Endothelial cell of umbilical vein (primary cell): ENCODE measurements at regions not wholly inside any gene's neighbourhood (a gene's known extent, or its start where the extent isn't known, plus 50 kb on each side); places are given as distances from the start of the nearest gene placed in this dataset.
"Not testable (repeated sequence)": the region's sequence is repeated elsewhere in the genome, so short reads cannot be mapped to it uniquely, and the experiment has no call there.

Source experiments
- BruUV-seq: library from RNA; stranded (reverse); fragments of 400-500 nt; replicated peaks from 2 replicates; lab custom pipeline; 2021; lab: Mats Ljungman, UMichigan
- CTCF ChIA-PET: fragments of 300-600, 350-600 bp; sonication (Branson Sonifier 250); formaldehyde crosslinking; loops from one replicate; lab custom pipeline; 2021; ENCODE audit warnings: antibody characterized with exemption, inconsistent platforms; lab: Charles Lee
- POLR2A ChIA-PET: fragments of 300-600, 350-600 bp; sonication (Branson Sonifier 250); formaldehyde crosslinking; loops from one replicate; lab custom pipeline; 2021; ENCODE audit warnings: antibody characterized with exemption, inconsistent platforms; lab: Charles Lee
- DNase-seq: peaks from one replicate; pipeline ENCODE4 v3.0.0-alpha.2; 2011; ENCODE audit warnings: low read depth, low spot score
- FAIRE-seq: peaks from 2 replicates; lab custom pipeline; 2011; peaks lifted over from hg19 to GRCh38; lab: Jason Lieb, UNC
- H2AFZ ChIP-seq: 2 replicates; pipeline ENCODE4 v1.6.0; 2012; ENCODE audit warnings: low read depth, low read length, control low read depth, inconsistent platforms
- H3K27ac ChIP-seq: 2 replicates; pipeline ENCODE4 v1.5.1; 2011; ENCODE audit warnings: low read depth, mild to moderate bottlenecking, control low read depth, low read length, moderate library complexity; ENCODE audit not compliant: insufficient read depth
- H3K27me3 ChIP-seq, 2 experiments: 2 replicates each; pipeline versions ENCODE4 v1.6.0 to v1.6.1; 2011; ENCODE audit warnings: low read length in 2 of 2, mixed read lengths in 1 of 2; ENCODE audit not compliant: control insufficient read depth in 2 of 2, insufficient read depth in 2 of 2
- H3K36me3 ChIP-seq, 2 experiments: 2 replicates in 1 of 2; 3 replicates in 1 of 2; pipeline ENCODE4 v1.5.1; 2011; ENCODE audit warnings: low read length in 2 of 2, mild to moderate bottlenecking in 1 of 2, moderate library complexity in 1 of 2; ENCODE audit not compliant: control insufficient read depth in 2 of 2, insufficient read depth in 2 of 2; ENCODE audit errors: extremely low read depth in 1 of 2
- H3K4me1 ChIP-seq: 3 replicates; pipeline ENCODE4 v1.5.1; 2011; ENCODE audit warnings: mild to moderate bottlenecking, low read length; ENCODE audit not compliant: control insufficient read depth, insufficient read depth; ENCODE audit errors: extremely low read depth
- H3K4me2 ChIP-seq: 2 replicates; pipeline ENCODE4 v1.6.1; 2011; ENCODE audit warnings: low read length, control low read depth, mixed read lengths; ENCODE audit not compliant: insufficient read depth
- H3K4me3 ChIP-seq, 3 experiments: fragments of 200-600 bp in 1 of 3; sonication (generic), shearing (Covaris generic) in 1 of 3; replicated peaks in 1 of 3; 2 replicates each; pipeline ENCODE4 v1.5.1; 2011 to 2016; ENCODE audit warnings: control low read depth in 3 of 3, low read length in 3 of 3, mild to moderate bottlenecking in 2 of 3, inconsistent platforms in 1 of 3, low read depth in 1 of 3, moderate library complexity in 1 of 3; ENCODE audit not compliant: insufficient read depth in 1 of 3
- H3K79me2 ChIP-seq: 2 replicates; pipeline ENCODE4 v1.6.0; 2012; ENCODE audit warnings: low read length, inconsistent platforms; ENCODE audit not compliant: control insufficient read depth, insufficient read depth
- H3K9ac ChIP-seq: replicated peaks from 2 replicates; pipeline ENCODE3; 2011; ENCODE audit warnings: low read length, control low read depth; ENCODE audit not compliant: insufficient read depth; ENCODE audit errors: extremely low read depth
- H3K9me1 ChIP-seq: replicated peaks from 3 replicates; pipeline ENCODE4 v1.6.0; 2011; ENCODE audit warnings: mild to moderate bottlenecking, low read length; ENCODE audit not compliant: control insufficient read depth, insufficient read depth; ENCODE audit errors: extremely low read depth
- H3K9me3 ChIP-seq: replicated peaks from 2 replicates; pipeline ENCODE4 v1.5.1; 2012; ENCODE audit warnings: low read length, inconsistent platforms; ENCODE audit not compliant: control insufficient read depth, insufficient read depth
- H4K20me1 ChIP-seq: replicated peaks from 2 replicates; pipeline ENCODE3; 2011; ENCODE audit warnings: mild to moderate bottlenecking, low read length; ENCODE audit not compliant: control insufficient read depth, insufficient read depth; ENCODE audit errors: extremely low read depth
- EZH2 ChIP-seq: IDR thresholded peaks from 2 replicates; pipeline ENCODE4 v1.6.1; 2012; ENCODE audit warnings: borderline replicate concordance, low read depth, mild to moderate bottlenecking, moderate library complexity, low read length, inconsistent platforms; ENCODE audit not compliant: severe bottlenecking
- GATA2 ChIP-seq: IDR thresholded peaks from 2 replicates; pipeline ENCODE4 v1.7.0; 2011; ENCODE audit warnings: low read depth, mild to moderate bottlenecking, moderate library complexity, mixed read lengths, low read length; ENCODE audit not compliant: insufficient read length, insufficient read depth
- POLR2A ChIP-seq: IDR thresholded peaks from 2 replicates; pipeline ENCODE4 v1.6.1; 2012; ENCODE audit warnings: low read depth, mild to moderate bottlenecking, control low read depth, low read length
- POLR2AphosphoS5 ChIP-seq: IDR thresholded peaks from 2 replicates; pipeline ENCODE4 v1.6.1; 2012; ENCODE audit warnings: low read depth, mild to moderate bottlenecking, control low read depth, low read length, moderate library complexity; ENCODE audit not compliant: insufficient read depth
- dilution Hi-C: fragments of 300-500 bp; cut with MboI; formaldehyde crosslinking; loops from one replicate; pipeline ENCODE4 v1.15.0; 2019; ENCODE audit warnings: low sequenced_read_pairs; ENCODE audit not compliant: extremely low pct_ligation_motif_present
- intact Hi-C: fragments of 100-400 bp; cut with micrococcal nuclease; formaldehyde crosslinking; loops from one replicate; pipeline ENCODE4 v1.10.0; 2022
- TF ChIP-seq, protein P1 (sequence below): IDR thresholded peaks from 2 replicates; pipeline ENCODE4 v1.6.1; 2011; ENCODE audit not compliant: insufficient read depth, insufficient read length

DNA sequence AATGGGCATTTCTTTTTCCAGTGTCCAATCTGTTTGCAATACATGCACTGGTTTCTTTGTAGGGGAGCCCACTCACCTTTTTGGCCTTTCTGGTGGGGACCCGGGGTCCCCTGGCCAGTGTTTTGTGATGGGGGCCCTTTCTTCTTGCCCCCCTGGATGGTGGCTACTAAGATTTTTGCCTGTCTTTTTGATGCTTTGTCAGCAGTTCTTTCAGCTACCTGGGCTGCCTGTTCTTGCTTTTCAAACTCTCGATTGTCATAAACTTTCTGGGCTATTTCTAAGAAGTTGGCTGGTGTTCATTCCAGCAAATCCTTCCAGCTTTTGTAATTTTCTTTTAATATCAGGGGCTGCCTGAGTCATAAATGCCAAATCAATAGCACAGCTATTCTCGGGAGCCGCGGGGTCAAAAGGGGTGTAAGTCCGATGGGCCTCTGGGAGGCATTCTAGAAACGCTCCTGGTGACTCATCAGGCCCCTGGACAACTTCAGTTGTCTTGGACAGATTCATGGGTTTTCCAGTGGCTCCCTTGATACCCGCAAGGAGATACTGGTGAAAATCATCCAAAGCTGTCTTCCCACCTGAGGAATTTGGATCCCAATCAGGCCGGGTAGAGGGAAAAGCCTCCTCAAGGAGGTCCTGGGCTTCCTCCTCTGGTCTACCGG, 79.0 kb downstream of the PRR15 start:
- no peak overlapping the region for H2AFZ ChIP-seq
- no peak overlapping the region for H3K4me2 ChIP-seq
- H3K4me1 ChIP-seq, result no peaks in the 10 kb centered on the region
- H3K27me3 ChIP-seq, result no peaks in the 10 kb centered on the region
- H3K4me3 ChIP-seq, result no peak overlapping the region
- intact Hi-C loops (no loop called here), dilution Hi-C loops (no loop called here)
- no peaks in the 10 kb centered on the region for H3K9me1 ChIP-seq
- FAIRE-seq, result no peak
- BruUV-seq, result no TSS peak
- no peak overlapping the region for H3K9ac ChIP-seq
- no peaks in the 10 kb centered on the region for H3K79me2 ChIP-seq
- CTCF ChIA-PET, result no interaction called here
- POLR2A ChIA-PET, result no interaction called here
- no peak for TF ChIP-seq EZH2
- no peak for TF ChIP-seq GATA2
- TF ChIP-seq, protein P1, sequence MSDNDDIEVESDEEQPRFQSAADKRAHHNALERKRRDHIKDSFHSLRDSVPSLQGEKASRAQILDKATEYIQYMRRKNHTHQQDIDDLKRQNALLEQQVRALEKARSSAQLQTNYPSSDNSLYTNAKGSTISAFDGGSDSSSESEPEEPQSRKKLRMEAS, result no peak
- no peak for TF ChIP-seq POLR2AphosphoS5
- TF ChIP-seq POLR2A, result no peak
- no peak for DNase-seq
- no peak overlapping the region for H3K27ac ChIP-seq
- no peaks in the 10 kb centered on the region for H3K36me3 ChIP-seq
- H3K9me3 ChIP-seq, result no peaks in the 10 kb centered on the region
- H4K20me1 ChIP-seq, result no peaks in the 10 kb centered on the region

DNA sequence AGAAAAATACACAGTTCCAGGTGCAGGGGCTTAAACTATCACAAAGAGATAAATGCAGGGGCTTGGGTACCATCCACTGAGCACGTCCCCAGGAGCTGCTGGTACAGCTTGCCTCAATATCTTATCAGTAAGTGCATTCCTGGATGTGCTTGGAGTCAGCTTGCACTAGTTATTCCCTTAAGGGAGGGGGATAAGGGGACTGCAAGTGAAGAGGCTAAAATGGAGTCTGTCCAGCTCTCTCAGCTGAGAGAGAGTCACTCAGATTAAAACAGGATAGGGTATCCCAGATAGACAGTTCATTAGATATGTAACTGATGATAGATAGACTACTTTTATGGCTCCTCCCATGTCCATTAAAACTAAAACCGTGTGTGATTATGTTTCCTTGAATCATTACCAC, 82.5 kb downstream of the PRR15 start:
- intact Hi-C loops, POLR2A ChIA-PET, H3K9ac ChIP-seq, H3K9me1 ChIP-seq, H3K9me3 ChIP-seq, H3K27me3 ChIP-seq, H3K79me2 ChIP-seq, H3K27ac ChIP-seq, dilution Hi-C loops, DNase-seq, H3K4me3 ChIP-seq, BruUV-seq, FAIRE-seq, H3K36me3 ChIP-seq, H2AFZ ChIP-seq, H4K20me1 ChIP-seq, H3K4me1 ChIP-seq, H3K4me2 ChIP-seq: not testable (repeated sequence)
- CTCF ChIA-PET, result interaction anchor here (3.3 kb wide), 1 partner anchor 10 kb away, joined by 13 read pairs; no protein-coding TSS in a partner anchor
